Nucleus accumbens (tissue), 56 donors: ENCODE measurements at regions not wholly inside any gene's neighbourhood (a gene's known extent, or its start where the extent isn't known, plus 50 kb on each side); places are given as distances from the start of the nearest gene placed in this dataset.

Source experiments
- DNase-seq, 56 donors: peaks; one replicate each; lab custom pipeline; 2025; lab: John Stamatoyannopoulos, UW

DNA sequence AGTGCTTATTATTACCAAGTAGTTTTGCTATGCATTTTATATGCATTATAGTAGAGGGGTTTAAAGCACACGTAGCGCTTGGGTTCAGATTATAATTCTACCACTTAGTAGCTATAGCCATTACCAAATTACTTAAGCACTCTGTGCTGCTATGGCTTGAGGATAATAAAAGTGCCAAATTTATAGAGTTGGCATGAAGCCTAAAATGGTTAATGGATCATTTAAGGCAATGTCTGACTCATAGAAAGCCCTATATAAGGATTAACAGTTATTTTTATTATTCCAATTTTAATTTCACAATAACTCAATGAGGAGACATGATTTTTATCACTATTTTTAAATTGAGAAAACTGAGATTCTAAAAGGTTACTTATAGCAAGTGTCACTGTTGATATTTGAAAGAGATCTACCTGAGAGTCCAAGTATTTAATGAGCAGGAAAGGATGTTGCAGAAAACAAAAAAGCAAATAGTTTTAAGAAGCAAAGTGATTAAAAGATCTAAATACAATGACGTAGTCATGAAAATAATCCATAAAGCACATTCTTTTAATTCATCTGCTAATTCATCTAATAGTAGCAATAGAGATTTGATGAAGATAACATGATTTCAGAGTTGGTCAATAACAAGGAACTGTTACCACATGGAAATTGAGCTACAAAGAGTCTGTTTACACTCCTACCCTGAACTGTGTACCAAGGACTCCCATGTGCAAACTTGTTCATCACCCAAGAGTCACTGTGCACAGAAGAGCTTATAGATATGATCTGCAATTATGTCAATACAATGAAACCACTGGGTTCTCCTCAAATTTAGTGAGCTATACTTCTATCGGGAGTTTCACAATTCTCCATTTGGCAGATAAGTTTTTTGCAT, 78.8 kb upstream of the DTNA start:
- DNase-seq, result no peak

DNA sequence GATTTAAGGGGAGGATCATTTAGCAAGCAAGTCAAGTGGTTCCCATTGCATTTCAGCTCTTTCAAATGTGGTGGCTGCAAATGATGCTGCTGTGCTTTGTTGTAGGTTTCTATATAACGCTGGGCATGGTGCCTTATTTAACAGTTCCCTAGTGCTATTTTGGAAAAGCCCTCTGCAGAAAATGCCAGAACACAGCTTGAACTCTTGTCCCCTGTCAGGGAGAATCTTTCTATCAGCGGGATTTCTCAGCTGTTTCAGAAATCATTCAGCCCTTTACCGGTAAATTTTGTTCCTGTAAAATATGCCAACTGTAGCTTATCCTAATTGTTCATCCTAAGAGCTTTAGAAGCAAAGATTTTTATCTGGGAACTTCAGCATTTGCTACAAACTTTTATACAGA, 77.8 kb upstream of the DTNA start:
- DNase-seq, result no peak

DNA sequence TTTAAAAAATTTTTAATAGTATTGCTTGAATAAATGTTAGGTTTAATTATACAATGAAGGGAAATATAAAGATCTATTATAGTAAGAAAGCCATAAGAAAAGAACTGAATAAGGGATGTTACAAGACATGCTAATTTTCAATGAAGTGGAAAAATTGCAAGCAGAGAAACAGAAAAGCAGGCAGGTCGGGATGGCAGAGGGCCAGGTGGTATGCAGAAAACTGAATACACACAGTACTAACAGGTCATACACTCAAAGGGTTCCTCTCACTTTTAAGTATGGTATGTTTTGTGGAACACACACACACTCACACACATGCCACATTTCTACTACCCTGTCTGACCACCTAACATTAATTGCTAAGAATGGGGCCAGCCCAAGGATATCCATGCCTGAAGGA, 76.7 kb upstream of the DTNA start:
- no peak for DNase-seq

DNA sequence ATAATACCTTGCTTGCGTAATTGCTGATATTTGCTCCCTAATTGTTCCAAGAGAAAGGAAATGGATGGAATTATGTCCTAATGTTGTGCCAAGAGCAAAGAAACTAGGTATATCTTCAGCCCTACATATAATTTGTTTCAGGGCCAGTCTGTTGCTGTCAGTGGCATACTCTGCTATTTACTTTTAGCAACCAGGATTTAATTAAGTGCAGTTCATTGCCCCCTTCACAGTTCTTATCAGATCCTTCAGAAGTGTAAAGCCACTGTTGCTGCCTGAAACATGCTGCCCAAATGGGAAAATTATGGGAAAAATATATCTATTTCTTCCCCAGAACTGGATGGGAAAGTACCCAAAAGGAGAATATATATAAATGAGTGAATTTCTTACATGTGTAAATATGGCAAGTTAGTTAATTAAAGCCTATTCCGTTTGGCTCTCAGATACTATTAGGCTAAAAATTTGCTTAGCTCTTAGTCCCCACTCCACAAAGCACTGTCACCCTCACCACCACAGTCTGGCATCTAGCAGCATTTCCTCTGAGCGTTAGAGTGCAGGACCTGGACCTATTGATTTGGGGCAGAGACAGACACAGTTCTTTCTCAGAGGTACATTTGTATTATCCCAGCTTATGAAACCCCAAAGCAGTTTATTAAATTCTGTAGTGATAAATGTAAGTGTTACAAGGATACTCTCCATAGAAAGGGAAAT, 72.8 kb upstream of the DTNA start:
- DNase-seq, result no peak

DNA sequence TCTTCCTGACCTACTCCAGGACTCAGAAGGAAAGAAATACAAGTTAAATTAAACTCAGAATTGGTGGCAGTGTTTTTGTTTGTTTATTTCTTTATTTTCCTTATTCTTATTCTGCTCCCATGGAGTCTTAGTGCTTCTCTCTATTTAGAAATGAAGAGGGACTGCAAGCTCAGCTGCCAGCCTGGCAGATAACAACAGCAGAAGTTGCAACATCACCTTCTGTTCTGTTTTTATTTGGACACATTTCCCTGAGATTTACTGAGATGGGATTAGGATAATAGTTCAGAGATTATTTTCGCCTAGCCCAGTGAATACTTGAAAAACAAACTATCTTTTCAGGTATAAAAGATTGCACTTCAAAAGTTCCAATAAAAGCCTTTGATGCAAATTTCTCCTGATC, 70.4 kb upstream of the DTNA start:
- no peak for DNase-seq

DNA sequence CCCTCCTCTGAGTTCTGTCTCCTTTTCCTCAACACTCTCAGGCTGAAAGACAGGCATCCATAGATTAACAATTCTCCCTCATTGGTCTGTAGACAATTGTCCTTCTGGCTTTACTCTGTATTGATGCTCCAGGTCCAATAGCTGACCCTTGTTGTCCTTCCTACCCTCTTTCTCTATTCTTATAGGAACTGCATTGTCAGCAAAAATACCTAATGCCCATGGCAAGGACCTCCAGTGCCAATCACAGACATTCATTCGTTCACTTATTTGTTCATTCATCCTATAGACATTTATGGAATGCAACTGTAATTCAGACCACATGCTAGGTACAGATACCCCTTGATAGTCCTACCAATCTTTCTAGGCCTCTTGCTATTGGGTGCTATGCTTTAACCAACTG, 69.8 kb upstream of the DTNA start:
- DNase-seq, result no peak

DNA sequence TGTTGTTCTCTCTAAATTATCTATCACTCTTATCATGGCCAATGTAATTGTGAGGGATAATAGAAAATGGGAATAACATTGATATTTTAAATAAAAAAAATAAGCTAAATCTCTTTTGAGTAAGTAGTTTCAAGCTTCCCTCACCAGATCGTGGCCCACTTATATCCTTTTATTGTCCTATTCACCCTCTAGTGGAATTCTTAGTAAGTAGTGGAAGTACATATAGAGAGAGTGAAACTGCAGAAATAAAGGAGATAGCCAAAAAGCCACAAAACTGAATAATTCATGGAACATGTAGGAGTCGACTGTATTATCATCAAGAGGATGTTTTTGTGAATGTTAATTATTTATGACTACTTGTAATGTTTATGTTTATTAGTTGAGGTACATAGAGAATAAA, 66.1 kb upstream of the DTNA start:
- DNase-seq, result no peak

DNA sequence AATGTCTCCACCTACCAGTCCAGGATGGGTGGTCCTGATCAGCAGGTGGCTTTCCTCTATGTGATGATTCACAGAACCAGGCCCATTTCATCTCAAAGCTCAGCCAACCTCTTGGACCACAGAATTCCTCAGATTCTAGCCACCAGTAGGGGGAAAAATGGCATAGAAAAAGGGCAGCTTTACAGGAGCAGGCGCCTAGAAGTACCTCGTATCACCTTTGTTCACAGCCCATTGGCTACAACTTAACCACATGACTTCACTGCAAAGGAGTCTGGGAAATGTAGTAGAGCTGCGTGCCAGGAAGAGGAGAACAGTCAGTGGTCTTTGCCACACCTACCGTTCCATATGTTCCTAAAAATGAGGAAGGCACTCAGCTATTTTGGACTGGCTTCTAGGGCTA, 62.8 kb upstream of the DTNA start:
- no peak for DNase-seq

DNA sequence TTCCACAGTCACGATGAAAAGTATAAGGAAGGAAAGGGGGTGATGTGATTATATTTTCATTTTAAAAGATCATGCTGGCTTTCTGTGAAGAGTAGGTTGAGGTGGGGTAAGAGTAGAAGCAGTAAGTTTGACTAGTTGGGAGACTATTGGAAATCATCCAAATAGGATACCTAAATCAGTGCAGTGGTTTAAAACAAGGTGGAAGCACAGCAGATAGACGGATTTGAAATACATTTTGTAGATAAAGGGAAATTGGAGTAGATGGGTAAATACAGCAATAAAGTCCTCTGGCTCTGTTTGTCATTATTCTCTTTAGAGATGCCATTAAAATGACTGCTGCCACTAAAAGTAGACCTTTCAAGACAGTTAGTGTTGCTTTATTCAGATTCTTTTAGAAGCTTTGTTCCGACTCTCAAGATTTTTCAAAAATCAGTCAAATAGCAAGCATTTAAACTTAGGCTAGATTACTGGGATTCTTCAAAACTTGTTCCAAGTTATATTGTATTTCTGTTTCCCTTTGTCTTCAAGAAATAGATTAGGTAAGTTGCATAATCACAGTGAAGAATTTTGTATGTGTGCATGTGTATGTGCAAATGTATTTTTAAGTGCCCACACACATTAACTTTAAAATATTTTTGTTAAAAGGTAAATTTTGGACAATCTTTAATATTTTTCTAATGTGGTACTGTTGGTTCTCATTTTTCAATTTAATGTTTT, 61.7 kb upstream of the DTNA start:
- no peak for DNase-seq

DNA sequence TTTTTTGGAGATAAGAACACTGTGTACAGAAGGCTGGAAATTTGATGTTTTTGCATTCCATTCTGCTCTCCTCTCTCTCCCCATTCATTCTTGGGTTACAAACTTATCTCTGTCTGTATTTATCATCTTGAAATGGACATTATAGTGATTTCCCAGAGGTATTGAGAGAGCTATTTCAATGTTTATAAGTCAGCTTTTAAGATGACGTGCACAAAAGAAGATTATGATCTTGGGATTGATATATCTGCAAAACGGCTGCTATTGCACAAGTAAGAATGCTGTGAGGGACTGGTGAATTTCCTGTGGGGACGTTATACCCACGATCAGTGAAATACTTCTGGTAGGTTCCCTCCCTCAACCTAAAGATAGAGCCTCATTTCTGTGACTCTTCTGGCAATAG, 61.0 kb upstream of the DTNA start:
- DNase-seq, result no peak

DNA sequence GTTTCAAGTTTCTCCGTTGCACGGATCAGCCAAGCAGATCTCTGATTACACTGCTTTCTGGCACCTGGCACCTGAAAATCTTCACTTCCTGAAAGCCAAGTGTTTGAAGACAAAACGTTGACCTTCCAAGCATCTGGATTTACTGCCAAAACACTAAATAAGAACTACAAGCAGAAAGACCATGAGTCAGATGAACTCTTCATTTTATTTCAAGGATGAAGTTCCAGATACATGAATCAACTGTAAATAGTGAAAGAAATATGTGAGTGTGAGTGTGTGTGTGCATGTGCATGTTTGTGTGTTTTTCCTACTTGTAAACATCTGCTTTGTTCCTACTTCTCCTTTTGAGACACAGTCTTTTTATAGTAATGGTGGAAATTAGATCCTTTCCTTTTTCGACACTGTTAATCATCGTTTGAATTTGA, 60.0 kb upstream of the DTNA start:
- no peak for DNase-seq

DNA sequence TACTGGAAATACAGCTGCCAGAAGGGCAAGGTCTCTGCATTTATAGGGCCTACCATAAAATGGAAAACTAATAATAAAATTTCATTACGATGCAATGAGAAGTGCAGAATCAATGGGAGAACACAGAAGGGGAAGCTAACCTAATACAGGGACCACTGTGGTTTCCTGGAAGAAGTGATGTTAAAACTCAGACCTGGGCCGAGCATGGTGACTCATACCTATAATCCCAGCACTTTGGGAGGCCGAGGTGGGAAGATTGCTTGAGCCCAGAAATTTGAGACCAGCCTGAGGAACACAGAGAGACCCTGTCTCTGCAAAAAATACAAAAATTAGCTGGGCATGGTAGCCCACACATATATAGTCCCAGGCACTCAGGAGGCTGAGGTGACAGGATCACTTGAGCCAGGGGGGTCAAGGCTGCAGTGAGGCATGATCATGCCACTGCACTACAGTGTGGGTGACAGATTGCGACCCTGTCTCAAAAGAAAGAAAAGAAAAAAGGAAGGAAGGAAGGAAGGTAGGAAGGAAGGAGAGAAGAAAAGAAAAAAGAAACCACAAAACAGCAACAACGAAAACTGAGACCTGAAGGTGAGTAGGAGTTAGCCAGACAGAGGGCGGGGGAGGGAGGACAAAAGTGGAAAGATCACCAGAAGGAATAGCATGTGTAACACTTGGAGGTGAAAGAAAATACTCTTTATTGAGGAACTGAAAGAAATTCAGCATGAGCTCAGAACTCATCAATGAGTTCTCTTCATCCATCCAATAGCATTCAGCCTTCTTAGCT, 58.3 kb upstream of the DTNA start:
- DNase-seq, result no peak

DNA sequence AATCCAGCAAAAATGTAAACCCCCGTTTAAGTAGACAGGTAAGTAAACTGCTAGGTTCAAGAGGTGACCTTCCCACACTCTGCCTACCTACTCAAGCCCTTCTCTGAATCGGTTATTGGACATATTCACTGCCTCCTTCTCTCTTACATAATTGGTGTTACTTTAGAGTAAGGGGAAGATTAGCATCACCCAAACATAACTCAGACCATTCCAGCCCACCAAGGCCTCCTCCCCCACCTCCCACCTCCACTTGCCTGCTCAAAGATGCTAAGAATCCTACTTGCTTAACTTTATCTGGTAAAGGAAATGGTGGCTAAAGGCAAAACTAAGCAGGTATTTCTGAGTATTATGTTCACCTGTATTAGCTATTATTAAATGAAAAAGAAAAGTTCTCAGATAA, 55.0 kb upstream of the DTNA start:
- DNase-seq, result no peak

DNA sequence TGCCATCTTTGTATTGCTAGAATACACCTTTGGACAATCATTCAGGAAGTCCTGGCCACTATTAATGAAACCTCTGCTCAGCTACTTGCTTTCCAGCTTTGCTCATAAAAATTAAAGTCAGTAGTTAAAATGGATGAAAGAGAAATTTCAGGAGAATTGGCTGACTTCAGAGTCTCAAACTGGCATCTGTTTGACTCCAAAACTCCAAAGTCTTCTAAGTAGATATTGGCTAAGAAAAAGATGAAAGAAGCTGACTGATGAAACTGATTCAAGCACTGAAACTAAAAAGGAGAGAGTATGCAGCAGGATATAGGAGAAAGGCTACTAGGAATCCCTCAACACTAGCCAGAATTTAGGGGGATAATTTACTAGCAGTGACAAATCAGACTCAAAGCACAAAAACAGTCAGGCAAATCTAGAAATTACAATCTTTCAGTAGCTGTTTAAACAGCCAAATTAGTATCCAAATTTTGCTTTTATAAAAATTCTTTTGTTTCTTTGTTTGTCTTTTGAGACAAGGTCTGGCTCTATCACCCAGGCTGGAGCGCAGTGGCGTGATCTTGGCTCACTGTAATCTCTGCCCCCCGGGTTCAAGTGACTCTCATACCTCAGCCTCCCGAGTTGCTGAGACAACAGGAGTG, 52.1 kb upstream of the DTNA start:
- DNase-seq, result no peak

DNA sequence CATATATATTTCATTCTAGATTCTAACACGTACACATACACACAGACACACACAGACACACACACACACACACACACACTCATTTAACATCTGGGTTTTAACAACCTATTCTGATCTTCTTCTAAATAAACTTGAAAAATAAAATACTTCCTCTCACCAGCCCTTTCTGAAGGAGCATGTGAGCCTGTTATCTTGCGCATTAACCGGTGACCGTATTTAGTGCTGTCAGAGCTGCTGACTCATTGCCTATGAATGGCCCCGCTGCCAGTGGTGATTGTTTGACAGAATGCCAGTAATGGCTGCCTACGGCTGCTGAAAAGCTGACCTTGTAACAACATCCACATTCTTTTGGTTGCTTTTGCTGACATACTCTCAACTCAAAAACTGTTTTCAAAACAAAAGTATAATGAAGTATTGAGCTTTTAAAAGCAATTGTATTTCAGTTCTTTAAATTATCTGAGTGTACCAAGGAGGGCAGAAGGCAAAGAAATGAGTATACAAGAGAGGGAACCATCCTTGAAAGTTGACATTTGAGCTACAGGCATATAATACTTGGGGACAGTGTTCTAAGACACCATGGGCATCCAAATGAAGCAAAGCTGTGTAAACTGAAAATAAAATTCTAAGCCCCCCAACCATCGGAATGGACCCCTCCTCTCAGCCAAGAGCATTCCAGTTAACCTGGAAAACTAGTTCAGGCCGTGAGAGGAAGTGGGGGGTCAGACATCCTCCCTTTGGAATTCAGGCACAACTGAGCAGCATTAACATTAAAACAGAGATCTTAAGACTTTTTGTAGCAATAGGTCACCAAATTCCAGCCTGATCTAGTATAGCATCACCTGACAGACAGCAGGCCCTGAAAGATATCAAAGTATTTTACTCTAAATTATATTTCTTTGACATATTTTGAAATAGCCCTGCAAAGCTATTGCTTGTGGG, 50.2 kb upstream of the DTNA start:
- DNase-seq, result peak in 51 of 56 donors; percentile 5 to 87 (median 51)
